Posterior cingulate gyrus (tissue), 11 donors: ENCODE measurements at regions not wholly inside any gene's neighbourhood (a gene's known extent, or its start where the extent isn't known, plus 50 kb on each side); places are given as distances from the start of the nearest gene placed in this dataset.

Experiments
- DNase-seq, 10 donors: peaks; one replicate each; pipeline versions ENCODE4 v3.0.0 to v3.0.0-alpha.2; 2020 to 2021; ENCODE audit warnings: mixed read lengths in 3 of 10
- intact Hi-C: fragments of 100-400 bp; cut with DNase I; formaldehyde crosslinking; loops from one replicate; pipeline ENCODE4 v1.15.1; 2023

DNA sequence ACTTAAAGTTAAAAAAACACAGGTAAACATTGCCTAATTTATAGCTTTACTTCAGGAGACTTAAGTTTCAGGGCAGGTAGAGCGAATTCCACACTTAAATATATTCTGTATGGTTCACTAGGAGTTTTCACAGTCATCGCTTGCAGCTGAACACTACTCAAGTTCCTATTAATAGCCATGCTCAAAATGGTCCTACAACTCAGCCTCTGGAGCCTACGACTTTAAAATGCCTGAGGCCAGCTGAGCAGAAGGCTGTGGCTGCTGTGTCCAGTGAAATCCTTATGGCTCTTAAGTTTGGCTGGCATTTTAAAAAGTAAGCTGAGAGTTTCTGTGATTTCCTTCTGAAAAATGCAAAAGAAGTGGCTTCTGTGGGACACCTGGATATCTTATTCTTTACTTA, 105.4 kb upstream of the GLI3 start:
- intact Hi-C loops = no loop called here
- no peak for DNase-seq

DNA sequence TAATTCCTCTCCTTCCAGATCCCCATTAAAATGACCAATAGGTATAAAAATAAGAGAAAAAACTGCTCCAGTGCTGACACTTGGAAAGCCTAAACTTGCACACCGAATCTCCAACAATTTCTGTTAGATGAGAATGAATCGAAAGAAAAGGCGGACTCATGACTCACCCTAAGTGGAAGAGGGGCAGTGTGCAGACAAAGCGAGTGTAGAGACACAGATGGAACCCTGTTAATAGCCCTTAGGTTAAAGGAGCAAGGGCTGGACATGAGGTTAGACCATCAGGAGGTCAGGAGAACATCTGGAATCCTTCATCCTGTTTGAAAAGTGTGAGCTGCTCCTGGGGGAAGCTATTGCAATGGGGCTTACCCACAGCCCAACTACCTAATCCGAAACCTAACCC, 103.4 kb upstream of the GLI3 start:
- DNase-seq = no peak
- intact Hi-C loops = no loop called here

DNA sequence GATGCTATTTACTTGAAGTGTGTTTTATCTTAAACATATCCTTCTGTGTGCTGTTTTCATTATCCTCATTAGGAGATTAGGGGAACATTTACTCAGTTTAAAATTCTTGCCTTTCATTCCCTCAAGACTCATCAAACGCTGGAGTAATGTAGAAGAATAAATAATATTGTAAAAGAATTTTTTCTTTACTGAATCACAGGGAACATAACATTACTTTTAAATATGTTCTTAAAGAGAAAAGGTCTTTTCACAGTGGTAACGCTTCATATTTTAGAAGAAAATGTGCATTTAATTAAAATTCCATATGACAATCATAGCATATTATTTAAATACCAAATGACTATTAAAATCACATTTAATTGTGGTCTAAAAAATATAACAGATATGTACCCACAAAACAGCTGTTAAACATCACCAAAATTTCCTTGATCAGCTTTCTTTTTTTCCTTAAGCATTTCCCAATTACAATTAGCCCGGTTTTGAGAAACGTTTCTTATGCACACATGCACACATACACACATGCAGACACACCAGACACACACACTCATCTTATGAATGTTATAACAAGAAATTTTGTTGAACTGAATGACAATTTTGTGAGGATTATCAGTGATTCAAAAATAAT, 102.0 kb upstream of the GLI3 start:
- intact Hi-C loops = no loop called here
- no peak for DNase-seq

- intact Hi-C loops = no loop called here
- no peak for DNase-seq
These were observed 101.4 kb upstream of the GLI3 start for GRCh38 chr7:42338231-42338915.

DNA sequence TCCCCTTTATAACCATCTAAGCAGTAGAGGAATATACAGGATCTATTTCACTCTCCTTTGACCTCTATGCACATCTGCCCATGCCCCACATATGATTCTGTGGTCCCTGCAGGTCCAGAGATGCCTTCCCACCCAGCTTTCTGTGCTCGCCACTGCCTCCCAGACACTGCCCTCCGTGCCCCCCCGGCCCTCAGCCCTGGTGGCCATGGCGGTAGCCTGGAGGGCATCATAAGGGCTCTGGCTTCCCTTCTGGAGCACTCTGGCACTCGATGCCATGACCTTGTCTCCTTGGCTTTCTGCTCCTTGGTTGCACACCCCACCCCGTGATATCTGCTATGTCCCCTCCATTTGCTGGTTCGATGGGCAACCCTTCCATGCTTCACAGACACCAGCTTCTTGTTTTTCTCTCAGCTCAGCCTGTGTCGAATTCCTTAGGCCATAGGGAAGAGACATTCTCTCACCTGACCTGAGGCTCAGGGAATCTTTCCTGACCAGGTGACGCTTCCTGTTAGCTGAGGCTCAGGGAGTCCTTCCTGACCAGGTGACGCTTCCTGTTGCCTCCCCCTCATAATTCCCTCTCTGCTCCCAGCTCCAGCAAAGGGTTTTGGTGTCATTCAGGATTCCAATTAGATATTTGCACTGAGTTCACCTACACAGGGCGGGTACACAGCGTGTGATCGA, 100.4 kb upstream of the GLI3 start:
- no peak for DNase-seq
- intact Hi-C loops = no loop called here

GRCh38 chr7:42332605-42333222, 95.7 kb upstream of the GLI3 start:
- DNase-seq = no peak
- intact Hi-C loops = no loop called here

- no peak for DNase-seq
- intact Hi-C loops = no loop called here
These were observed 82.6 kb upstream of the GLI3 start for GRCh38 chr7:42319631-42320030.

GRCh38 chr7:42315631-42316030, 78.6 kb upstream of the GLI3 start:
- intact Hi-C loops = no loop called here
- DNase-seq = no peak

DNA sequence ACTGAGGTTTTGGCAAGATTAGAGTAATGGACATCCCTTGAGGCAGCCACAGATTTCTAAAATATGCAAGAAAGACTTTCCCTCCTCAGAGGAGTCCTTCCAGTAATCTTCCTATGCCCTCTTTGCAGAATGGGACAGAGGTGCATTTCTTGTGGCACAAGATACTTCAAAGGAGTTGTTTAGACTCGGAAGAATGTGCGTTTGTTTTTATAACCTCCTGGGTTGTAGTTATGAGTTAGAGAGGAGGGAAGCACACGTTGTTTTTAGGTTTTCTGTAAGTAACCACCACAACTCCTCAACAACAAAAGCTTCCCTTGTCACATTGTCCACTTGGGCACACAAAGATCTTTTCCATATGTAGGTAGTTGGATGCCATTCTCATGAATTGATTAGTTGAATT, 78.1 kb upstream of the GLI3 start:
- no peak for DNase-seq
- intact Hi-C loops = no loop called here

GRCh38 chr7:42314696-42315095, 77.7 kb upstream of the GLI3 start:
- intact Hi-C loops = no loop called here
- DNase-seq = no peak

- intact Hi-C loops = no loop called here
- DNase-seq = no peak
These were observed 74.2 kb upstream of the GLI3 start for GRCh38 chr7:42311195-42311594.

DNA sequence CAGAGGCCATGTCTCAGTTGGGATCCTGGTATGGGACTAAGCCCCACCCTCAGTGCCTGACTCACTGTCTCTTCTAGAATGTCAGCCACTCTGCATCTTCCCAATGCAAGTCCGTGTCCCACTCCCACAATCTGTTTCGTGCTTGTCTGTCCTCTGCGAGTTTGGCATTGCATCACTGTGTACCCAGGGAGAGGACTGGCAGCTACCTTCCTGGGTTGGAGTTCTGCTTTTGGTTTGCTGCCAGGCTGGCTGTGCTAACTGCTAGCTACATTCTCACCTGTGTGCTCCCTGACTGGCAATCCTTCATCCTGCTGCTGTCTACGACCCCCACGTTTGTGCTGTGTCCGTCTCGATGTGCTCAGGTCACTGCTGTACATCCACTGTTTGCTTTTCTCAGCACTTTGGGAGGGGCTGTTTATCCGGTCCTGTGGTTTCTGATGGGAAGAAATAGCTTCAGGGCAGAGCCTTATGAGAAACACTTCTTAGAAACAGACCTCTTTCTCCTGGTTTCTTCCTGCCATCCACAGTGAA, 56.0 kb upstream of the GLI3 start:
- no peak for DNase-seq
- intact Hi-C loops = no loop called here

- intact Hi-C loops = no loop called here
- DNase-seq = no peak
These were observed 52.5 kb upstream of the GLI3 start for GRCh38 chr7:42289473-42289872.
